H1 (cell line): ENCODE measurements at regions not wholly inside any gene's neighbourhood (a gene's known extent, or its start where the extent isn't known, plus 50 kb on each side); places are given as distances from the start of the nearest gene placed in this dataset.

Experiments used
- BRCA1 ChIP-seq: IDR thresholded peaks from 2 replicates; pipeline ENCODE4 v1.6.1; 2012; ENCODE audit warnings: low read depth, low read length, improper control_type of control experiment
- CEBPB ChIP-seq: IDR thresholded peaks from 2 replicates; pipeline ENCODE4 v1.6.1; 2012; ENCODE audit warnings: low read depth, low read length
- CHD2 ChIP-seq: IDR thresholded peaks from 2 replicates; pipeline ENCODE4 v1.6.1; 2012; ENCODE audit warnings: low read length, improper control_type of control experiment
- CTCF ChIP-seq, 3 experiments: IDR thresholded peaks; 1 replicate in 2 of 3; 2 replicates in 1 of 3; pipeline versions ENCODE4 v1.5.1 to v1.6.1; 2011; ENCODE audit warnings: low read length in 3 of 3, mild to moderate bottlenecking in 3 of 3, inconsistent platforms in 2 of 3, low read depth in 1 of 3, moderate library complexity in 1 of 3; ENCODE audit not compliant: insufficient read depth in 1 of 3; ENCODE audit errors: control extremely low read depth in 1 of 3
- EZH2 ChIP-seq: fragments of 200-600 bp; sonication (generic); IDR thresholded peaks from 2 replicates; pipeline ENCODE4 v1.7.1; 2012; ENCODE audit warnings: low read depth, mild to moderate bottlenecking, moderate library complexity, low read length, inconsistent platforms; ENCODE audit not compliant: severe bottlenecking
- GABPA ChIP-seq: IDR thresholded peaks from 2 replicates; pipeline ENCODE4 v1.6.1; 2011; ENCODE audit warnings: mild to moderate bottlenecking, low read length, moderate library complexity, borderline replicate concordance; ENCODE audit not compliant: insufficient read depth
- JUND ChIP-seq: IDR thresholded peaks from 2 replicates; pipeline ENCODE4 v1.6.1; 2011; ENCODE audit warnings: mild to moderate bottlenecking, improper control_type of control experiment, low read length
- KDM5A ChIP-seq: fragments of 200-600 bp; IDR thresholded peaks from 2 replicates; pipeline ENCODE4 v1.7.1; 2012; ENCODE audit warnings: mild to moderate bottlenecking, low read length, inconsistent platforms, mixed read lengths
- NRF1 ChIP-seq: IDR thresholded peaks from 2 replicates; pipeline ENCODE4 v1.6.1; 2011; ENCODE audit warnings: mild to moderate bottlenecking, low read depth, low read length, improper control_type of control experiment
- POLR2A ChIP-seq, 2 experiments: IDR thresholded peaks; 1 replicate in 1 of 2; 2 replicates in 1 of 2; pipeline ENCODE4 v1.6.1; 2011; ENCODE audit warnings: low read depth in 2 of 2, low read length in 2 of 2, mild to moderate bottlenecking in 2 of 2; ENCODE audit errors: control extremely low read depth in 1 of 2
- SIRT6 ChIP-seq: IDR thresholded peaks from one replicate; pipeline ENCODE4 v1.7.1; 2012; ENCODE audit warnings: low read length, inconsistent platforms
- SP4 ChIP-seq: IDR thresholded peaks from 2 replicates; pipeline ENCODE4 v1.6.1; 2012; ENCODE audit warnings: low read length, inconsistent platforms
- TAF1 ChIP-seq: IDR thresholded peaks from 2 replicates; pipeline ENCODE4 v1.6.1; 2011; ENCODE audit warnings: mild to moderate bottlenecking, low read depth, low read length
- TF ChIP-seq, protein P1 (sequence below): IDR thresholded peaks from 2 replicates; pipeline ENCODE4 v1.6.1; 2012; ENCODE audit warnings: inconsistent platforms

- TF ChIP-seq GABPA (no peak), CTCF (IDR thresholded peaks at IDR 0.05; ENCODE audit: control extremely low read depth in 1 of 3, insufficient read depth in 1 of 3, low read depth in 1 of 3, low read length in 3 of 3) (no peak), CHD2 (no peak), JUND (no peak), POLR2A (IDR thresholded peaks at IDR 0.05; ENCODE audit: control extremely low read depth in 1 of 2, low read depth in 2 of 2, low read length in 2 of 2) (no peak), CEBPB (no peak), EZH2 (no peak), KDM5A (no peak), SP4 (no peak), SIRT6 (no peak), TAF1 (no peak), BRCA1 (no peak), NRF1 (no peak)
- TF ChIP-seq, protein P1, sequence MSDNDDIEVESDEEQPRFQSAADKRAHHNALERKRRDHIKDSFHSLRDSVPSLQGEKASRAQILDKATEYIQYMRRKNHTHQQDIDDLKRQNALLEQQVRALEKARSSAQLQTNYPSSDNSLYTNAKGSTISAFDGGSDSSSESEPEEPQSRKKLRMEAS = no peak
Observed at GRCh38 chr21:20662514-20662913, 335.7 kb upstream of the NCAM2 start.
